ENCODE measurements at regions not wholly inside any gene's neighbourhood (a gene's known extent, or its start where the extent isn't known, plus 50 kb on each side); places are given as distances from the start of the nearest gene placed in this dataset.

GRCh38 chr15:96638793-96639192 lies 308.3 kb downstream of the NR2F2 start:
- no peak overlapping the region for H2BK5ac ChIP-seq (ENCODE audit: low read depth, low read length, poor library complexity, severe bottlenecking)
- in situ Hi-C loops (cut with MboI; ENCODE audit: low sequenced_read_pairs) (no loop called here), dilution Hi-C loops (cut with HindIII; ENCODE audit: low sequenced_read_pairs, unreplicated experiment) (no loop called here), intact Hi-C loops (cut with micrococcal nuclease) (no loop called here)
- CTCF ChIA-PET, result no interaction called here
- H2AK5ac ChIP-seq (ENCODE audit: low read depth, low read length), result no peak overlapping the region
- H3K9ac ChIP-seq (ENCODE audit: low read depth, low read length), result no peak overlapping the region
- no peak for ATAC-seq (ENCODE audit: low read depth)
- no peak overlapping the region for H2BK15ac ChIP-seq (ENCODE audit: low read depth, low read length)
- no peaks in the 10 kb centered on the region for H3K4me1 ChIP-seq (ENCODE audit: control insufficient read depth, insufficient read depth, low read length)
- no peak overlapping the region for H3K18ac ChIP-seq (ENCODE audit: low read depth, low read length)
- no peaks in the 10 kb centered on the region for H3K79me1 ChIP-seq (ENCODE audit: low read depth in 1 of 2, low read length in 2 of 2)
- BruUV-seq (replicated peaks), result no TSS peak
- no peak overlapping the region for H3K4ac ChIP-seq (ENCODE audit: low read depth, low read length)
- POLR2A ChIA-PET (ENCODE audit: unreplicated experiment), result no interaction called here
- H4K8ac ChIP-seq (ENCODE audit: low read depth in 2 of 2, low read length in 2 of 2), result no peak overlapping the region
- H2AK9ac ChIP-seq (replicated peaks; ENCODE audit: low read depth, low read length, poor library complexity), result no peak overlapping the region
- peaks cover 9% of the 10 kb centered on the region; the same call in 1 of the 2 replicates for H3K9me3 ChIP-seq (ENCODE audit: control insufficient read depth, insufficient read depth, low read length)
- no peaks in the 10 kb centered on the region for H3K9me1 ChIP-seq (ENCODE audit: insufficient read depth, low read length)
- H3K27me3 ChIP-seq (ENCODE audit: control insufficient read depth, insufficient read depth, low read length), result no peaks in the 10 kb centered on the region
- no peak overlapping the region for H3K4me2 ChIP-seq (ENCODE audit: low read depth, low read length)
- TF ChIP-seq USF2 (IDR thresholded peaks at IDR 0.05; ENCODE audit: low read depth, low read length), result no peak
- H3K14ac ChIP-seq (replicated peaks; ENCODE audit: low read depth, low read length), result no peak overlapping the region
- H4K5ac ChIP-seq (ENCODE audit: low read depth, low read length), result no peak overlapping the region
- no peak overlapping the region for H2BK20ac ChIP-seq (ENCODE audit: low read depth, low read length)
- no peak overlapping the region for H2BK120ac ChIP-seq (ENCODE audit: low read depth, low read length)
- no peak for DNase-seq
- no peaks in the 10 kb centered on the region for H4K20me1 ChIP-seq (ENCODE audit: insufficient read depth, low read length)
- H3K36me3 ChIP-seq (ENCODE audit: control insufficient read depth, insufficient read depth, low read length), result no peaks in the 10 kb centered on the region
- H3K56ac ChIP-seq (ENCODE audit: extremely low read depth, insufficient read depth, low read length), result no peak overlapping the region
- no CpG with 5 or more reads among the region's 1 CpG for WGBS, 2 experiments (ENCODE audit: extremely low coverage in 2 of 2, insufficient read length in 1 of 2)
- H3K27ac ChIP-seq (ENCODE audit: insufficient read depth, low read length), result no peak overlapping the region
- H3K4me3 ChIP-seq (ENCODE audit: insufficient read depth, low read depth, low read length), result no peak overlapping the region
- H3K23ac ChIP-seq (ENCODE audit: low read depth, low read length), result no peak overlapping the region
- H2AFZ ChIP-seq (replicated peaks; ENCODE audit: low read length, poor library complexity), result no peak overlapping the region
- H4K91ac ChIP-seq (ENCODE audit: insufficient read depth, low read depth, low read length), result no peak overlapping the region

All from IMR-90 (cell line).